Activated CD8-positive, alpha-beta memory T cell treated with anti-CD3 and anti-CD28 coated beads, Interleukin-2, amount 10 ng/mL, durations not matched to agents 7 days and 5 days (primary cell): ENCODE measurements at regions not wholly inside any gene's neighbourhood (a gene's known extent, or its start where the extent isn't known, plus 50 kb on each side); places are given as distances from the start of the nearest gene placed in this dataset.

Experiments
- ATAC-seq: fragments of 150-1000 bp; cut with Tn5 transposase; one replicate; pipeline ENCODE4 v1.10.0; 2021; ENCODE audit warnings: moderate library complexity
- CTCF ChIA-PET: fragments of 350-600 bp; sonication (Branson Sonifier 250); formaldehyde crosslinking; loops from one replicate; lab custom pipeline; 2021; ENCODE audit warnings: antibody characterized with exemption; lab: Charles Lee
- DNase-seq: peaks from one replicate; pipeline ENCODE4 v3.0.0-alpha.2; 2020
- H3K27ac Mint-ChIP-seq: one replicate; pipeline ENCODE4 v1.8.0; 2021; ENCODE audit warnings: mild to moderate bottlenecking, mixed read lengths
- H3K27me3 Mint-ChIP-seq: one replicate; pipeline ENCODE4 v1.8.0; 2021; ENCODE audit warnings: mixed read lengths
- H3K36me3 Mint-ChIP-seq: one replicate; pipeline ENCODE4 v1.8.0; 2021; ENCODE audit warnings: mild to moderate bottlenecking, mixed read lengths
- H3K4me1 Mint-ChIP-seq: one replicate; pipeline ENCODE4 v1.8.0; 2021; ENCODE audit warnings: mixed read lengths
- H3K4me3 Mint-ChIP-seq: one replicate; pipeline ENCODE4 v1.8.0; 2021; ENCODE audit warnings: mild to moderate bottlenecking, moderate library complexity, mixed read lengths
- H3K9me3 Mint-ChIP-seq: one replicate; pipeline ENCODE4 v1.8.0; 2022; ENCODE audit warnings: low read depth, mixed read lengths

DNA sequence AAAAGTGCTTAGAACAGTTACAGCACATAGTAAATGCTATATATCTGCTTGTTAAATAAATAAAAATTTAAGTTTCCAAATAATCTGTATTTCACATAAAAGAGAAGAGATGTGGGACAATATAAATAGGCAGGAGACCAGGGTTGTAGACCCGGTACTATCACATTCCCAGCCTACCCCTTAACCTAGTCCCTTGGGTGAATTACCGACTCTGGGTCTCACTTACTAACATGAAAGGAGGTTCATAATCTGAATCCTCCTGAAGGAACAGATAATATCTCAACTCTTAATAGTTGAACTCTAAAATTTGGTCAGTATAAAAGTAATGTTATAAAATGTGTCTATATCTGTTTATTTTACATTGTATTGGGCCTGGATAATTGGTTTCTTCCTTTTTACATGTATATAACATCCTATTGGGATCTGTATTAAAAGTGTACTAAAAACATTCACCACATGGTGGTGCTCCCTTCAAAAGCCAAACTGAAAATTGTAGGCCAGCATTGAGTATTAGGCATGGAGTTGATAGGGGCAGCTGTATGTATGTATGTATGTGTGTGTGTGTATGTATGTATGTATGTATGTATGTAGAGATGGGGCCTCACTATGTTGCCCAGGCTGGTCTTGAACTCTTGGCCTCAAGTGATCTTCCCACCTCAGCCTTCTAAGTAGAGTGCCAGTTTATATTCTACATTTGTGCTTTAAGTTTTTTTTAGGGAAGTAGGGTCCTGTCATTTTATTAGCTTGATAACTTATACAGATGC lies 64.2 kb upstream of the ABL1 start:
- CTCF ChIA-PET, result interaction anchor here (0.7 to 5.0 kb wide), 5 partner anchors 64 to 95 kb away, joined by 3 to 30 read pairs (median 4); no protein-coding TSS in a partner anchor
- peaks cover 5% of the 10 kb centered on the region for H3K36me3 Mint-ChIP-seq
- H3K27me3 Mint-ChIP-seq, result no peaks in the 10 kb centered on the region
- ATAC-seq (peak; percentile 73), DNase-seq (no peak)
- peaks cover 24% of the 10 kb centered on the region for H3K4me1 Mint-ChIP-seq
- no peak overlapping the region for H3K4me3 Mint-ChIP-seq
- peaks cover 9% of the 10 kb centered on the region for H3K9me3 Mint-ChIP-seq
- H3K27ac Mint-ChIP-seq, result no peak overlapping the region

DNA sequence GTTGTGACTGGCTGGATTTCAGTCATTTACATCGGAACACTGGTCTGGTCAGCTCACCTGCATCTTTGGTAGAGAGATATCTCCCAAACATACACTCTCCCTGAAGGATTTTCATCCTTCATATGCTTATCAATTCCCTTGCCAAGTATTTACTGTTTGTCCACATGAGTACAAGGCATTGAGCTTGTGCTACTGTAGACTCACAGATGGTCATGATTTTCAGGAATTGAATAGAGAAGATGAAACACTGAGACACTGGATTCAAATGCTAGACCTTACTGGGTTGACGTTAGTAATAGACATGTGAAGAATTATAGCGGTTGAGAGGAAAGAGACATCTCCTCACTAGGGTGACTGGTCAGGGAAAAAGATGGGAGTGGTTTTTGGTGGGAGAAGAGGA lies 62.9 kb upstream of the ABL1 start:
- CTCF ChIA-PET, result interaction anchor here (1.4 to 5.0 kb wide), 2 partner anchors 66 to 94 kb away, joined by 6 to 30 read pairs; no protein-coding TSS in a partner anchor
- Mint-ChIP-seq H3K27ac (no peak overlapping the region), H3K27me3 (no peaks in the 10 kb centered on the region), H3K4me1 (peaks cover 11% of the 10 kb centered on the region), H3K9me3 (peaks cover 10% of the 10 kb centered on the region), H3K36me3 (peaks cover 6% of the 10 kb centered on the region), H3K4me3 (no peak overlapping the region)
- DNase-seq, result no peak
- ATAC-seq, result no peak

DNA sequence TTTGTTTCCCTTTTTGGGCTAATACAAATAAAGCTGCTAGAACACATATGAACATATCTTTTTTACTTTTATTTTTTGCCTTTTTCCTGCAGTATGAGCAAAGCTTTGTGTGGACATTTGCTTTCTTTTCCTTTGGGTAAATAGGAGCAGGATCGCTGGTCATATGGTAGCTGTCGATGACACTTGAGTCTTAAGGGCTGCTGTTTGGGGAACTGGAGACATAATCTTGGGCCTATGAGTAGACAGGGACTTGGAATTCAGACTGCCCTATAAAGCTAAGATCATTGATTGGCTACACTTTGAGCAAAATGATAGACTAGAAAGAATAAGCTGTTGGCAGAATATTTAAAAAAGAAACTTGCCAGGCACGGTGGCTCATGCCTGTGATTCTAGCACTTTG lies 60.9 kb upstream of the ABL1 start:
- Mint-ChIP-seq H3K36me3 (peaks cover 6% of the 10 kb centered on the region), H3K4me1 (peaks cover 5% of the 10 kb centered on the region), H3K4me3 (no peak overlapping the region), H3K27ac (no peak overlapping the region), H3K9me3 (peaks cover 10% of the 10 kb centered on the region), H3K27me3 (no peaks in the 10 kb centered on the region)
- no peak for DNase-seq
- CTCF ChIA-PET, result interaction anchor here (5.0 kb wide), 1 partner anchor 92 kb away, joined by 30 read pairs; no protein-coding TSS in a partner anchor
- no peak for ATAC-seq

DNA sequence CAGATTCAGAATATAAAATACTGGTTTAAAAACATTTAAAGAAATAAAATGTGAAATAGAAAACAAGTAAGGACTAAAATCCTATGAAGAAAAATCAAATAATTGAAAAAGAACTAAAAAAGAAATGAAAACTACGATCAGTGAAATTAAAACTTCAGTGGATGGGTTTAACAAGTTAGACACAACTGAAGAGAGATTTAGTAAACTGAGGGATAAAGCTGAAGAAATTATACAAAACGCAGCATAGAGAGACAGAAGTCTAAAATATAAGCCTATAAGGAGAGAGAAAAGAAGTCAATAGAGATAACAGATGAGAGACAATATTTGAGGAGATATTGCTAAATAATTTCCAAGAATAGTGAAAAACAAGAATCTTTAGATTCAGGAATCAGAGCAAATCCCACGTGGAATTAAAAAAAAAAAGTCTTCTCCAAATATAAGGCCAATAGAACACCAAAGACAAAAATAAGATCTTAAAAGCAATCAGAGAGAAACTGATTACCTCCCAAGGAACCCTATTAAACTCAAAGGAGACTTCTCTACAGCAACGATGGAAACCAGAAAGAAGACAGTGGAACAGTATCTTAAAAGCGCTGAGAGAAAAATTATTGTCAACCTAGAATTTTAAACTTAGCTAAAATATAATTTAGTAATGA lies 59.6 kb upstream of the ABL1 start:
- Mint-ChIP-seq H3K27me3 (no peaks in the 10 kb centered on the region), H3K36me3 (peaks cover 6% of the 10 kb centered on the region), H3K9me3 (peaks cover 10% of the 10 kb centered on the region), H3K27ac (no peak overlapping the region), H3K4me3 (no peak overlapping the region), H3K4me1 (peaks cover 5% of the 10 kb centered on the region)
- CTCF ChIA-PET, result interaction anchor here (1.3 to 5.0 kb wide), 2 partner anchors 91 to 271 kb away, joined by 6 to 30 read pairs; no protein-coding TSS in a partner anchor
- ATAC-seq, result no peak
- DNase-seq, result no peak

DNA sequence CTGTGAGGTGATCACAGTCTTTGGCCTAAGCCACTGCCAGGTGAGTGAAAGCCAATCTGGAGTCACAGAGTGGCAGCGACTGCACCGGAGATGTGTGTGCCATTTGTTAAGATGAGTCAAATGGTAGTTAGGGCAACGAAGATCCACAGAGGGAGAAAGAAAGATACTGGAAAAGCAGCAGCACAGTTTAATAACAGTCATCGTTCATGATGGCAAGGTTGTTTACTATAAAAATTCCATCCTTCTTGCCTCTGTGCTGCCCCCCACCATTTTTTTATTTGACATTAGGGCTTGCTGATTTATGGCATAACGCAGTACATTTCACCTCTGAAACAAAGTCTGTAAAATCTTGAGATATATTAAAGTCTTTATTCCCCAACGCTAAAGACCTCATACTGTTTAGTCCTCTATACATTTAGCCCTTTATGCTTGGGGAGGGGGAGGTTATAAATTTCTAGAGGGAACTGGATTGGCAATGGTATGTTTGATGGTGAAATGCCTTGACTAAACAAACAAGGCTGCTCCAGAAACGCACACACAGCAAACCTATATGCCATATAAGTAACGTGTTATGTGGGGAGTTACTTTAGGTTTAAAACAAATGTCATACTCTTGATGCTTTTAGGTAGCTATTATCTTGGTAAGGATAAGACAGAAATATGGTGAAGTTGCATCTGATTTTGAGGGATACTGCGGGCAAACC lies 55.8 kb upstream of the ABL1 start:
- peaks cover 5% of the 10 kb centered on the region for H3K4me1 Mint-ChIP-seq
- no peak overlapping the region for H3K4me3 Mint-ChIP-seq
- H3K36me3 Mint-ChIP-seq, result peaks cover 6% of the 10 kb centered on the region
- H3K27me3 Mint-ChIP-seq, result no peaks in the 10 kb centered on the region
- DNase-seq, result no peak
- CTCF ChIA-PET, result no interaction called here
- no peak for ATAC-seq
- peaks cover 10% of the 10 kb centered on the region for H3K9me3 Mint-ChIP-seq
- H3K27ac Mint-ChIP-seq, result no peak overlapping the region

DNA sequence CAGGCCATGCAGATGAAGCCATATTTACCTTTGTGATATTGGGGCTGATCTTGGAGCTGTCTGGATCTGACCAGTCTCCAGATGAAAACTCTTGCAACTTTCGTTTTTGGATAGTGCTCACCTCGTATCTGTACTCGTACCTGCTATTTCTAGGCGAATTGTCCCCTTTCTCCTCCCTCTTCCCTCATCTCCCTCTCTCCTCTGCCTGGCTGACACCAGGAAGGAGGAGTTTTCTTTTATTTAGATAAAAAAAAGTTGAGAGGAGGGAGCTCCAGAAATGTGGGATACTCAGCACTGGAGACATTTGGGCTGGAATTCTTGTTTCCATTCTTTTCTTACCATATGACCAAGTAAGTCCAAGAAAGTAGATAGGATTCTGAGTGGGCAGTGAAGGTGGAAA lies 54.6 kb upstream of the ABL1 start:
- Mint-ChIP-seq H3K27ac (no peak overlapping the region), H3K9me3 (peaks cover 6% of the 10 kb centered on the region), H3K4me1 (no peaks in the 10 kb centered on the region), H3K4me3 (no peak overlapping the region), H3K27me3 (no peaks in the 10 kb centered on the region), H3K36me3 (peaks cover 4% of the 10 kb centered on the region)
- DNase-seq (no peak), ATAC-seq (no peak)
- CTCF ChIA-PET, result no interaction called here

DNA sequence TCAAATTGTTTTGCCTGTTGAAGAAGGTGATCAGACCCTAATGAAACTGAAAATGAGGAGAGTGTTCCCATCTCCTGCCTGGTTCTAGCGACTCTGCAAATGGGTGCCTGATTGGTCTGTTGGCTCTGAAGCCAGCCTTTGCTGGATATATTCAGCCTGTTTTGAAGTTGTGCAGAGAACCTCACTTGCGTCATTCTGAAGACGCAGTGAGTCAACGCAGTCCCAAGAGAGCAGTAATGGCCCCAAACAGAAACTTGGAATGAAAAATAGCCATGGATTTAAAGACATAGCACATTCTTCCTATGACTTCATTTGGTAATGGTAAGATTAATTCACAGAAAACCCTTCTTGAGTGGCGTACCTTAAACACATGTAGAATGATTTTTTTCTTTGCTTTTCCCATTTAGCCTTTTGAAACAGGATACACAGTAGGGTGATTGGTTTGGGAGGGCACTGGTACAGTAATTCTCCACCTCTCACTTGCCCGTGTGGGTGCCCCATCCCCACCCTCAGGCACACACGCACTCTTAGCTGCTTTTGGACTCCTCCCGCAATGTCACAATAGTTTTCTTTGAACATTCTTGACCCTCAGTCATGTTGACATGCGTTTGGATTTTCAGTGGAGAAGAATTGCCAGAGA lies 54.1 kb upstream of the ABL1 start:
- Mint-ChIP-seq H3K4me1 (no peaks in the 10 kb centered on the region), H3K9me3 (peaks cover under 1% of the 10 kb centered on the region), H3K36me3 (no peaks in the 10 kb centered on the region), H3K4me3 (no peak overlapping the region), H3K27ac (no peak overlapping the region), H3K27me3 (no peaks in the 10 kb centered on the region)
- DNase-seq (no peak), ATAC-seq (no peak)
- CTCF ChIA-PET, result no interaction called here

DNA sequence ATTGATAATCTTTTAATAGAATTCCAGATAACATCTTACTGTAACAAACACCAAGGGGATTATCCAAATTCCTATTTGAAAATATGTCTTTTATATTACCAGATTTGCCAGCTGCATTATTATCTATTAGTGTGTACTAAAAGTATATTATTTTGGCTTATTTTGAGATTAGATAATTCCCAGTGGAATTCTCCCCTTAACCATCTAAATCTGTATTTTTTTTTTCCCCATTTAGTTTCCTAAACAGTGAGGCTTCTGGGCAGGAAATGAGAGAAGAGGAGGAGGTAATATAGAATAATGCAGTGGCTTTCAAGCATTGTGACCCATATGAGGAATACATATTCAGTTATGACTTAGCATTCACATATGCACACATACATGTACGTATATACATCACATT lies 53.5 kb upstream of the ABL1 start:
- Mint-ChIP-seq H3K27me3 (no peaks in the 10 kb centered on the region), H3K4me3 (no peak overlapping the region), H3K9me3 (no peaks in the 10 kb centered on the region), H3K27ac (no peak overlapping the region), H3K4me1 (no peaks in the 10 kb centered on the region), H3K36me3 (no peaks in the 10 kb centered on the region)
- DNase-seq (no peak), ATAC-seq (no peak)
- CTCF ChIA-PET, result no interaction called here

DNA sequence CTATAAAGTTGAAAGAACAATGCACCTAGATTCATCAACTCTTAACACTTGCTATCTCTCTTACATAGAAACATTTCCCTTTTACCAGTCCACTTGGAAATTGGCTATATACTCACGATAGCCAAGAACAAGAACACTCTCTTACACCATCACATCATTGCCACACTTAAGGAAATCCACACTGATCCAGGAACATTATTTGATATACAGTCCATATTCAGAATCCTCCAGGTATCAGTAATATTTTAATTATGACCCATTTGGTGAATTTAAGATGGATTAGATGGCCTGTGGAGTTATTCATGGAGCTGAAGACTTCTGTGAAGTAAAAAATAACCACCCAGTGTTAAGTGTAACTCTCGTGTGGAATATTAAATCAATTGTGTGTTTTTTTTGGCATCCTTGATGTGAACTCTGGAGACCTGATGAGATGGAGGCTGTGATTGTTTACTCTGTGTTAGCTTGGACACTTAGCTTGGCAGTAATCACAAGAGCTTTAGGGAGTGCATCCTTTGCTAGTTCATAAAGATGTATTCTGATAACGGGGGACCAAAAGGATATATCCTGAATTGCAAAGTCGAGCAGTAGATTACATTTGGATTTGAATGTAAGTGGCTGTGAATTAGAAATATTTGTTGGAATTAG lies 52.0 kb upstream of the ABL1 start:
- no peaks in the 10 kb centered on the region for H3K36me3 Mint-ChIP-seq
- DNase-seq (no peak), ATAC-seq (no peak)
- no peaks in the 10 kb centered on the region for H3K9me3 Mint-ChIP-seq
- no peaks in the 10 kb centered on the region for H3K27me3 Mint-ChIP-seq
- H3K4me3 Mint-ChIP-seq, result no peak overlapping the region
- H3K4me1 Mint-ChIP-seq, result no peaks in the 10 kb centered on the region
- no peak overlapping the region for H3K27ac Mint-ChIP-seq
- CTCF ChIA-PET, result interaction anchor here (0.9 kb wide), 1 partner anchor 41 kb away, joined by 3 read pairs; no protein-coding TSS in a partner anchor

DNA sequence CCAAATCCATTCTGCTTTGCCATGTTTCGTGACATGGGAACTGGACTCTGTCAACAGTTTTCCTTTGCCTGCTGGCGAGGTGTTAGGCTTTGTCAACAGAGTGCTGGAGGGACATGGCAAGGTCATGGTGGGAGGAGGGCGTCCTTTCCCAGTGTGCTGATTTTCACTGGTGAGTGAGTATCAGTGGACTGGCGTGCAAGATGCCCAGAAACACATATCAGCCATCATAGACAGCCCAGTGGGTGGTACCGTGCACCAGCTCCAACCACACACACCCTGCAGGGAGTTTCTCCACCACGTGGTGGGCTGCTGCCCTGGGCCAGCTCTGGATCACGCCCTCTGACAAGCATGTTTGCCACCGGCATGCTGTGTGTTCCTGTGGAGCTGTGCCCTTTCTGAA lies 50.0 kb upstream of the ABL1 start:
- CTCF ChIA-PET, result interaction anchor here (0.7 kb wide), 1 partner anchor 51 kb away, joined by 3 read pairs; no protein-coding TSS in a partner anchor
- DNase-seq, result no peak
- H3K36me3 Mint-ChIP-seq, result peaks cover under 1% of the 10 kb centered on the region

More for the DNA sequence above, 50.0 kb upstream of the ABL1 start:
- H3K27ac Mint-ChIP-seq, result no peak overlapping the region
- no peaks in the 10 kb centered on the region for H3K27me3 Mint-ChIP-seq
- no peak overlapping the region for H3K4me3 Mint-ChIP-seq
- no peak for ATAC-seq
- H3K9me3 Mint-ChIP-seq, result peaks cover 3% of the 10 kb centered on the region
- no peaks in the 10 kb centered on the region for H3K4me1 Mint-ChIP-seq
